HG03108 (cell line): ENCODE measurements at regions not wholly inside any gene's neighbourhood (a gene's known extent, or its start where the extent isn't known, plus 50 kb on each side); places are given as distances from the start of the nearest gene placed in this dataset.

Source experiments
- ATAC-seq: cut with Tn5 transposase; IDR thresholded peaks from one replicate; pipeline ENCODE4 v1.9.1; 2021; ENCODE audit warnings: moderate library complexity; ENCODE audit not compliant: unreplicated experiment

GRCh38 chr9:134271338-134272301 lies 54.6 kb upstream of the RXRA start:
- ATAC-seq = no peak

- no peak for ATAC-seq
Measured at GRCh38 chr9:134272302-134273023, 53.8 kb upstream of the RXRA start.

- no peak for ATAC-seq
Measured at GRCh38 chr9:134273647-134274046, 52.6 kb upstream of the RXRA start.

GRCh38 chr9:134275375-134275774 lies 50.9 kb upstream of the RXRA start:
- no peak for ATAC-seq

- no peak for ATAC-seq
Measured at GRCh38 chr9:134276453-134277245, 49.6 kb upstream of the RXRA start.
